Astrocyte (in vitro differentiated cells and primary cell): ENCODE measurements at regions not wholly inside any gene's neighbourhood (a gene's known extent, or its start where the extent isn't known, plus 50 kb on each side); places are given as distances from the start of the nearest gene placed in this dataset.

Experiments used
- DNase-seq: peaks from one replicate; pipeline ENCODE4 v3.0.0-alpha.2; 2010; ENCODE audit warnings: low read depth
- FAIRE-seq: peaks from 2 replicates; lab custom pipeline; 2011; peaks lifted over from hg19 to GRCh38; lab: Jason Lieb, UNC
- H2AFZ ChIP-seq: 2 replicates; pipeline ENCODE4 v1.6.0; 2012; ENCODE audit warnings: low read depth, low read length, inconsistent platforms
- H3K27ac ChIP-seq: 2 replicates; pipeline ENCODE4 v1.5.1; 2011; ENCODE audit warnings: low read depth, low read length, inconsistent platforms
- H3K27me3 ChIP-seq: 2 replicates; pipeline ENCODE4 v1.6.0; 2011; ENCODE audit warnings: low read length, inconsistent platforms; ENCODE audit not compliant: insufficient read depth
- H3K36me3 ChIP-seq: 2 replicates; pipeline ENCODE4 v1.5.1; 2011; ENCODE audit warnings: low read length, inconsistent platforms; ENCODE audit not compliant: insufficient read depth
- H3K4me1 ChIP-seq: 2 replicates; pipeline ENCODE4 v1.5.1; 2011; ENCODE audit warnings: low read length, inconsistent platforms; ENCODE audit not compliant: insufficient read depth
- H3K4me2 ChIP-seq: 2 replicates; pipeline ENCODE4 v1.6.0; 2012; ENCODE audit warnings: low read length, inconsistent platforms
- H3K4me3 ChIP-seq: 2 replicates; pipeline ENCODE4 v1.5.1; 2011; ENCODE audit warnings: low read depth, mild to moderate bottlenecking, low read length, inconsistent platforms; ENCODE audit not compliant: insufficient read depth
- H3K79me2 ChIP-seq: 2 replicates; pipeline ENCODE4 v1.6.0; 2012; ENCODE audit warnings: mild to moderate bottlenecking, low read length, inconsistent platforms; ENCODE audit not compliant: insufficient read depth
- H3K9ac ChIP-seq: 2 replicates; pipeline ENCODE4 v1.6.0; 2012; ENCODE audit warnings: mild to moderate bottlenecking, low read length, inconsistent platforms
- H3K9me3 ChIP-seq: 2 replicates; pipeline ENCODE4 v1.5.1; 2012; ENCODE audit warnings: low read depth, mild to moderate bottlenecking, low read length, inconsistent platforms; ENCODE audit not compliant: insufficient read depth
- H4K20me1 ChIP-seq: 2 replicates; pipeline ENCODE4 v1.6.0; 2012; ENCODE audit warnings: low read length, inconsistent platforms; ENCODE audit not compliant: insufficient read depth
- H3K27ac Mint-ChIP-seq: one replicate; pipeline ENCODE4 v1.8.0; 2021; ENCODE audit warnings: mild to moderate bottlenecking, mixed read lengths; ENCODE audit not compliant: unreplicated experiment
- H3K27me3 Mint-ChIP-seq: one replicate; pipeline ENCODE4 v1.8.0; 2021; ENCODE audit warnings: low read depth, mixed read lengths; ENCODE audit not compliant: unreplicated experiment
- H3K36me3 Mint-ChIP-seq: one replicate; pipeline ENCODE4 v1.8.0; 2021; ENCODE audit warnings: low read depth, mixed read lengths; ENCODE audit not compliant: unreplicated experiment
- H3K4me1 Mint-ChIP-seq: one replicate; pipeline ENCODE4 v1.8.0; 2021; ENCODE audit warnings: low read depth, mixed read lengths; ENCODE audit not compliant: unreplicated experiment
- H3K4me3 Mint-ChIP-seq: one replicate; pipeline ENCODE4 v1.8.0; 2021; ENCODE audit warnings: mild to moderate bottlenecking, moderate library complexity, mixed read lengths; ENCODE audit not compliant: unreplicated experiment
- H3K9me3 Mint-ChIP-seq: one replicate; pipeline ENCODE4 v1.8.0; 2021; ENCODE audit warnings: mild to moderate bottlenecking, mixed read lengths; ENCODE audit not compliant: unreplicated experiment
- CTCF ChIP-seq: IDR thresholded peaks from 2 replicates; pipeline ENCODE4 v1.5.1; 2011; ENCODE audit warnings: low read depth, mild to moderate bottlenecking, inconsistent platforms, low read length, moderate library complexity; ENCODE audit not compliant: insufficient read depth
- EZH2 ChIP-seq: IDR thresholded peaks from 2 replicates; pipeline ENCODE4 v1.6.1; 2012; ENCODE audit warnings: mild to moderate bottlenecking, low read length, inconsistent platforms; ENCODE audit not compliant: insufficient read depth

GRCh38 chr18:78199002-78199401 is 780.6 kb upstream of the SALL3 start:
- Histone ChIP-seq H3K9ac (no peak overlapping the region), H2AFZ (no peak overlapping the region), H3K4me3 (no peak overlapping the region), H3K9me3 (peaks cover 6% of the 10 kb centered on the region), H3K4me2 (no peak overlapping the region), H3K27me3 (no peaks in the 10 kb centered on the region), H4K20me1 (no peaks in the 10 kb centered on the region), H3K27ac (no peak overlapping the region), H3K79me2 (no peaks in the 10 kb centered on the region), H3K36me3 (no peaks in the 10 kb centered on the region), H3K4me1 (no peaks in the 10 kb centered on the region)
- Mint-ChIP-seq H3K27me3 (no peaks in the 10 kb centered on the region), H3K27ac (no peak overlapping the region), H3K9me3 (peaks cover 6% of the 10 kb centered on the region), H3K4me1 (no peaks in the 10 kb centered on the region), H3K4me3 (no peak overlapping the region), H3K36me3 (peaks cover 2% of the 10 kb centered on the region)
- no peak for TF ChIP-seq EZH2
- DNase-seq (no peak), FAIRE-seq (no peak)

GRCh38 chr18:78199611-78200010 is 780.0 kb upstream of the SALL3 start:
- H3K9me3 Mint-ChIP-seq = peaks cover 6% of the 10 kb centered on the region
- H3K4me3 ChIP-seq = no peak overlapping the region
- no peaks in the 10 kb centered on the region for H4K20me1 ChIP-seq
- no peak for TF ChIP-seq EZH2
- no peak for TF ChIP-seq CTCF
- no peak overlapping the region for H2AFZ ChIP-seq
- H3K9ac ChIP-seq = no peak overlapping the region
- no peaks in the 10 kb centered on the region for H3K4me1 Mint-ChIP-seq
- H3K4me2 ChIP-seq = no peak overlapping the region
- peaks cover 2% of the 10 kb centered on the region for H3K36me3 Mint-ChIP-seq
- H3K27ac ChIP-seq = no peak overlapping the region
- no peaks in the 10 kb centered on the region for H3K4me1 ChIP-seq
- peaks cover 6% of the 10 kb centered on the region for H3K9me3 ChIP-seq
- FAIRE-seq (no peak), DNase-seq (no peak)
- H3K79me2 ChIP-seq = no peaks in the 10 kb centered on the region
- H3K27ac Mint-ChIP-seq = no peak overlapping the region
- no peak overlapping the region for H3K4me3 Mint-ChIP-seq
- no peaks in the 10 kb centered on the region for H3K27me3 Mint-ChIP-seq
- no peaks in the 10 kb centered on the region for H3K27me3 ChIP-seq
- no peaks in the 10 kb centered on the region for H3K36me3 ChIP-seq

- no peak overlapping the region for H2AFZ ChIP-seq
- DNase-seq = no peak
- H3K4me1 ChIP-seq = no peaks in the 10 kb centered on the region
- Mint-ChIP-seq H3K36me3 (no peaks in the 10 kb centered on the region), H3K27me3 (no peaks in the 10 kb centered on the region), H3K4me3 (no peak overlapping the region), H3K9me3 (peaks cover 8% of the 10 kb centered on the region), H3K4me1 (no peaks in the 10 kb centered on the region), H3K27ac (no peak overlapping the region)
- no peak overlapping the region for H3K4me2 ChIP-seq
- peaks cover 7% of the 10 kb centered on the region for H3K9me3 ChIP-seq
- no peaks in the 10 kb centered on the region for H4K20me1 ChIP-seq
- no peaks in the 10 kb centered on the region for H3K27me3 ChIP-seq
- H3K4me3 ChIP-seq = no peak overlapping the region
- H3K27ac ChIP-seq = no peak overlapping the region
- no peaks in the 10 kb centered on the region for H3K36me3 ChIP-seq
- no peak overlapping the region for H3K9ac ChIP-seq
- no peak for FAIRE-seq
- H3K79me2 ChIP-seq = no peaks in the 10 kb centered on the region
- TF ChIP-seq EZH2 (no peak), CTCF (no peak)
Measured at GRCh38 chr18:78207942-78208341, 771.7 kb upstream of the SALL3 start.
